ENCODE measurements at regions not wholly inside any gene's neighbourhood (a gene's known extent, or its start where the extent isn't known, plus 50 kb on each side); places are given as distances from the start of the nearest gene placed in this dataset.

DNA sequence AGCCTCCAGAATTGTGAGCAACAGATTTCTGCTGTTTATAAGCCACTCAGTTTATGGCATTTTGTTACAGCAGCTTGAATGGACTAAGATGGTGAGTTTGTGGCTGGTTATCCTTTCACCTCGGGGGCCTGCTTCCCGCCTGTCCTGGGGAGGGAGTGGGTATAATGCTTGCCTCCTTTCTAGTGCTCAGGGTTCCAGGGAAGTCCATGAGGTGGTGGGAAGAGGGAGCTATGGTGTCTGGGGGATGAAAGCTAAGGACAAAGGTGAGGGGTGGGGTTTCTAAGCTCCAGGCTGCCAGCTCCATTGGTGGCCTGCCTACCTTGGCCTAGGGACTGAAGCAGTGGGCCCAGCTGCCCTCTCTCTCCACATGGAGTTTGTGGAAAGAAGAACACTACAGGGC is 50.2 kb upstream of the SDK2 start:
- no peak for DNase-seq (ENCODE audit: low spot score)

DNA sequence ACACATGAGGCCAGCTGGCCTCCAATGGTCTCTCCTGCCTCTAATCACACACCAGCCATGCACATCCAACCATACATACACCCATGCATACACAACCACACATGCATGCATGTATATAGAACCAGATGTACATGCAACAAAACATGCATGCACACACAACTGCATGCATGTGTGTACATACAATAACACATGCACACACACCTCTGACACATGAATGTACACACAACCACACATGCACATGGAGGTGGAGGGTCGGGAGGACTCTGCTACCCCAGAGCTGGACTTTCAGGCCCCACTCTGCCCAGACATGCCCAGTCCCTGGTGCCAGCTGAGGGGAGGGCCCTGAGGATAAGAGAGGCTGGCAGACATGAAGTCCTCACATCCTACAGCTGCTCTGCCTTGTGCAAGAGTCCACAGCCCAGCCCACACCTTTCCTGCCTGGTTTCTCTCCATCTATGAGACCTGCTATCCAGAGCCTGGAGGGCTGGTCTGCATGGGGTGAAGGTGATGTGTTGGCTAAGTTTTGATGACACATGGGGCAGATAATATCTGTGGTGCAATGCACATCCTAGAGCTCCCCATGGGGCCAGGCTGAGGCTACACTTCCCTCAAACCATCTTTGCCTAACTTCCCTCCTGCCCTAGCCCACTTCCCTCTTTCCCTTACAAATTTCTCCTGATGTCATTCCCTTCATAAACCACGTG is 50.9 kb upstream of the SDK2 start:
- DNase-seq (ENCODE audit: low spot score), result no peak

DNA sequence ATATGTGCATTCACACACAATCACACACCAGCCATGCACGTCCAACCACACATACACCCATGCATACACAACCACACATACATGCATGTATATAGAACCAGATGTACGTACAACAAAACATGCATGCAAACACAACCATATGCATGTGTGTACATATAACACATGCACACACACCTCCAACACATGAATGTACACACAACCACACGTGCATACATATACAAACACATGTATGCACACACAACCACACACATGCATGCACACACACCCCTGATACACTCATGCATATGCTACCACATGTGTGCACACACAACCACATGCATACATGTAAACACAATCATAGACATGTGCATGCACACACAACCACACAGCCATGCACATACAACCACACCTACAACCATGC is 52.0 kb upstream of the SDK2 start:
- DNase-seq (ENCODE audit: low spot score), result no peak

DNA sequence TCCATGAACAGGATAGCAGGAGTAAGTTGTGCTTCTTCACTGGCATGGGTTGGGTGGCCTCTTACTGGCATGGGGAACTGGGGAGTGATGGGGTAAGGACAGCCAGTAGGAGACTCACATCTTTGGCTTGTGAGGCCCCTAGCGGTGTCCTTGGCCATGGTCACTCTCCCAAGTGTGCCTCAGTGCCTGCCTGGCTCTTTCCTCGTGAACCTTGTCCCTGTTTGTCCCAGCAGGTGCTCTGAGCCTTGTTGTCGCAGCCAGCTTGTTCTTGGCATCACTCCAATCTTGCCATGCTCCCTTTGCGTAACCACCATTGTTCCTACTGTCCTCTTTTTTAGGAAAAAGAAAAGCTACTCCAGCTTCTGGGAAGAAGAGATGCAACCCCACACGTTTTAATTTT is 53.6 kb upstream of the SDK2 start:
- no peak for DNase-seq (ENCODE audit: low spot score)

DNA sequence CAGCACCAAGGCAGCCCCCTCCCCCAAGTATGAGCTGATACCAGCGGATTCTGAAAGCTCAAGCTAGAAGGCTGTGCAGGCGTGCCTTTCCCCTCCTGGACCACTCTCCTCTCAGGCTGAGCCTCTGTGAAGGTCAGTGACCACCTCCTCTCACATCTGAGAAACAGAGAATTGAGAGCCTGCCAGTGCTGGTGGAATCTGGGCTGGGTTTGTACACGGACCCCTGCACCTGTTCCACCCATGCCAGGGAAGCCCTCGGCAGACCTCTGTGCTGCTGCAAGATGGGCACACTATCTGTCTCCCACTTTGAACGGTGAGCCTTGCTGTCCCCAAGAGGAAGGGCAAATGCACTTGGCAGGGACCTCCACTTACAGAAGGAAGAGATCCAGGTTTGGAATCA is 54.7 kb upstream of the SDK2 start:
- no peak for DNase-seq (ENCODE audit: low spot score)

DNA sequence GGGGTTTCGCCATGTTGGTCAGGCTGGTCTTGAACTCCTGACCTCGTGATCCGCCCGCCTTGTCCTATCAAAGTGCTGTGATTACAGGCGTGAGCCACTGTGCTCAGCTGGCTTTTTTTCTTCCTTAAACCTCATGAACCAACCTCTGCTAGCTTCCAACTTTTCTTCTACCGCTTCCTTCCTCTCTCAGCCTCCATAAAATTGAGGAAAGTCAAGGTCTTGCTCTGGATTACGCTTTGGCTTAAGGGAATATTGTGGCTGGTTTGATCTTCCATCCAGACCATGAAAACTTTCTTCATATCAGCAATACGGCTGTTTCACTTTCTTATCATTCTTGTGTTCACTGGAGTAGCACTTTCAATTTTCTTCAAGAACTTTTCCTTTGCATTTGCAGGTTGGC is 57.5 kb upstream of the SDK2 start:
- DNase-seq (ENCODE audit: low spot score), result no peak

DNA sequence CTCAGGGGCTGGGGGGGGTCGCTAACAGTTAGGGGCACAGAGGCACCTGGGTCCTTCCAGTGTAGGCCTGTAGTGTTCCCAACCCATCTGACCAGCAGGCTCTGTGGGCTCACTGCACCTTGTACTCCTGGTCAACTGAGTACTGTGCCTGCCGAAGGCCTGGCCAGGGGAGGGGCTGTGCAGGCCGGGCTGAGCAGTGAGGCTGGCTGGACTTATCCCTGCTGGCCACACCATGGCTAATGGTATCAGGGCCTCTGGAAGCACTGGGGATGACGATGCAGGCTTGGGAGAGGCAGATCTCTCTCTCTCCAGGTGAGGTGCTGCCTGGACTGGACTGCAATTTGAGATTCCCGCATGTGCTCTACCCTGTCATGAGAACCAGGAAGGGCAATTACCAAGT is 58.9 kb upstream of the SDK2 start:
- no peak for DNase-seq (ENCODE audit: low spot score)

DNA sequence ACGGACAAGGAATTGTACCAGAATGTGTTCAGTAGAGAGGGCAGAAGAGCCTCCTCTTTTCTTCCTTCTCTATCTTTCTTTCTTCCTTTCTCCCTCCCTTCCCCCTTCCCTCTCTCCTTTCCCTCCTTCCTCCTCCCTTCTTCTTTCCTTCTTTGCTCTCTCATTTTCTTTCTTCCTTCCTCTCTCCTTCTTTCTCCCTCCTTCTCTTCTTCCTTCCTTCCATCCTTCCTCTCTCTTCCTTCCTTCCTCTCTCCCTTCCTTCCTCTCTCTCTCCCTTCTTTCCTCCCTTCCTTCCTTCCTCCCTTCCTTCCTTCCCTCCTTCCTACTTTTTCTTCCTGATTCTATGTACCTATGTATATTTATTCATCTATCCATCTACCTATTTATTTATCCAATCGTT is 59.7 kb upstream of the SDK2 start:
- DNase-seq (ENCODE audit: low spot score), result no peak

DNA sequence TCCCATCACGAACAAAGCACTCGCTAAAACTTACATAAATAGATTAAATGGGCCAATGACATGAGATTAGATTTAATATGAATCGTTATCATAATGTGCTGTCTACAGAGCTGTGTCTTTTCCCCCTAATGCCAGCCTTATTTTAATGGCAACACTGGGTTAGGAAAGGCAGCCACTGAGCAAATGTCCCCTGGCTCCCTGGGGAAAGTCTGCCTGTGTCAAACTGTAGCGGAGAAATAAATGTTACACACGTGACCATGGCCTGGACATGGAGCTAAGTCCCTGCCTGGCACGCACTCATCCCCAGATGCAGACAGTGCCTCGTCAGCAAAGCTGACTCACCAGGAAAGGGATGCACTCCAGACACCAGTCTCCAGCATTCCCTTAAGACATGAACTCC is 61.3 kb upstream of the SDK2 start:
- DNase-seq (ENCODE audit: low spot score), result no peak

DNA sequence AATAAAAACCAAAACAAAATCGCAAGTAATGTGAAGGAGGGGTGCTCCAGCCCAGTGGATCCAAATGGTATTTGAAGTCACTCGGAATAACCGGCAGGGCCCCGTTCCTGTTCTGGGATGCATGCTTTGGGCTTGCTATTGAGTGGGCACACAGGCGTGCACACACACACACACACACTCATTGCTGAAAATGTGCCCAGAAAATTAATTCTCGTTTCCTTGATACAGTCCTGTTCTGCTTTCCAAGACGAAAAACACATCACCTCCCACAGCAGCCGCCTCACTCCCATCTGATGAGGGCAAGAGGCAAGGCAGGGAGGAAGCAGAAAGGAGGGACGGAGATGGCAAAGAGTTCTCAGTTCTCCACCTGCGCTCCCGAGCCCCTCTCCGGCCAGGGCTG is 62.2 kb upstream of the SDK2 start:
- no peak for DNase-seq (ENCODE audit: low spot score)

DNA sequence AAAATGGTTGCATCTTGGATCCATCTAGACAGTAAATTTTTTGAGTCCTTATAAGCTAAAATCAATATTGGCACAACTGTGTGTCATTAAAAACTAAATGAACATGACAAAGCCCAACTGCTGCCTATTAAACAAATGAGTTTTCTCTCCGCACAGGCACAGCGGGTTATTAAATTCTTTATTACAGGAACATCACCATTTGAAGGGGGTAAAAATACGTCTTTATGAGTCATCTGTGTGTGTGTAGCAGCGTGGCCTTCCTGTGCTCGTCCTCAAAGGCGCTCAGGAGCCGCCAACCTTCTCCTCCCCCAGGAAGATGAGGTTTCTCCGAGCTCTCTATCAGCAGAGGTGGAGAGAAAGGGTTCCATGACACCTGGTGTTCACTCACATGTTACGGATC is 62.6 kb upstream of the SDK2 start:
- DNase-seq (ENCODE audit: low spot score), result no peak

DNA sequence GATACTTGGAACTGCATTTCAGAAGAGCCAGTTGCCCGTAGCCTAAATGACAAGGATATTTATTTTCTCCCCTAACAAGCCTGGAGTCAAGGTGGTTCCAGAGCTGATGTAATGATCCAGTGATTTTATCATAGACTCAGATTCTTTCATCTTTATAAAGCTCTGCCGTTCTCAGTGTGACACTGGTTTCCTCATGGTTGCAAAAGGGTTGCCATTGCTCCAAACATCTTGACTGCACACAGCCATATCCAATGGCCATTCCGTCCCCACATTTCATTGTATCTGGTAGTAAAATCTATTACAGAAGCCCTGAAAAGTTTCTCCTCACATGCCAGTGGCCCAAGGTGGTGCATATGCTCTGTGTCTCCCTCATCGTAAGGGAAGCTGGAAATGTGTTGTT is 63.1 kb upstream of the SDK2 start:
- no peak for DNase-seq (ENCODE audit: low spot score)

DNA sequence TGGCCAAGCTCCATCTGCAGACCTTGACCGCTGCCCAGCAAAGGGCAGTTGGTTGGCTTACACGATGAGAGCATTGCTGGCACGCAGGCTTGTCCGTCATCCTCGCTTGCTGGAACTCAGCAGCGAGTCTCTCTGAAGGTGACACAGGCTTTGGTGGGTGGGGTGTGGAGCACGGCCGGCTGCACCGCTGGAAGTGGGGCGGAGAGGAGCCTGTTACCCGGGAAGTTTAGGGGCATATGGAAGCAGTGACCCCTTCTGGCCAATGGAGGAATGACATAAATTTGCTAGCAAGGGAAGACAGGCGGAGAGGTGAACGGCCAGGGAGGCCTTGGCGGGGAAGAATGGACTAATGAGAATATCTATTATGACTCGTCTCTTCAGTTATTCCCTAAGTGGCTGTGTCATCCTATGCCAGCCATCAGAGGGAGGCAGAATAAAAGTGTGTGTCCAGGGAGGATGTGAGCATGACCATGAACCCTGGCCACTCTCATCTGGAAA is 65.9 kb upstream of the SDK2 start:
- DNase-seq (ENCODE audit: low spot score), result peak; percentile 66

DNA sequence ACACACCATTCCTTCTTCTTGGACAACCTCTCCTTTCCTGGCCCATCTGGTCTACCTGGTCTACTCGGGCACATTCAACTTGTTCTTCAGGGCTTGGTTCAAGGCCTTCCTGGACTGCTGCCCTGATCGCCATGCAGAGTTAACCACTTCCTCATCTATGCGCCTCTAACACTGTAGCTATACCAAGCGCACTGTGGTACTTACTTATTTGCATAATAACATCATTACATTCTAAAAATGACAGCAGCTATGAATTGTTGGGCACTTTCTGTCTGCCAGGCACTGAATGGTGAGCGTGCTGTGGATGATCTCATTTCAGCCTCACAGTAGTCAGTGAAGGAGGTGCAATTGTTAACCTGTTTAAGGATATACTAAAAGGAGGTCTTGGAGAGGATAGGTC is 66.9 kb upstream of the SDK2 start:
- no peak for DNase-seq (ENCODE audit: low spot score)

DNA sequence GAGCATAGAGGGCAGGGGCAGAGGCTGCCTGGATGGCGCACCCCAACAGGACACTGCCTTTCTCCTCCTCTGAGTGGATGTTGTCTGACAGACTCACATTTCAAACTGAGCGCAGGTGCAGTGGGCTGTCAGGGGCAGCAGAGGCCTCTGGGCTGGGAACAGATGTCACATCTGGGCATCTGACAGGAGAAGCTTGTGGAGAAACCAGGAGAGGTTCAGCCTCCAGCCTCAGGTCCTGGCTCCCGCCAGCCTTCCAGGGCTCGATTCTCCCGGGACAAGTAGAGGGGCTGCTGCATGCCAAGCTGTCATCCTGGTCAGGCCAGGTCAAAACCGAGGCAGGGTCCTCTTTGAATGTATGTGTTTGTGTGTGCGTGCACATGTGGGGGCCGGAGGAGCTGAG is 67.7 kb upstream of the SDK2 start:
- no peak for DNase-seq (ENCODE audit: low spot score)

DNA sequence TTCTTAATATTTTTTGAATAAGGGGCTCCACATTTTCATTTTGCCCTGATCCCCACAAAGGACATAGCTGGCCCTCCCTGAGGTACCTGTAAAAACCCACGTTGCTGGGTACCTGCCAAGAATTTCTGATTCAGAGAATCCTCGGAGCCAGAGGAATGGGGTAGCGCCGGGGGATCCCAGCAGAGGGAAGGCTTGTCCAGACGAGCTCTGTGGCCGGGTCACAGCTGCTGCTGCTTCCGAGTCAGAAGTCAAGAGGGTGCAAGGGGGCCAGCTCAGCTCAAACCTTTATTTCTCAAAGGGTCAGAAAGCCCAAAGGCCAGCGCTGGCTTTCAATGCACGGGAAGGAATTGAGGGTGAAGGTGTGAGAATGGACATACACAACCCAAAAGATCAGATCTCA is 68.9 kb upstream of the SDK2 start:
- no peak for DNase-seq (ENCODE audit: low spot score)

DNA sequence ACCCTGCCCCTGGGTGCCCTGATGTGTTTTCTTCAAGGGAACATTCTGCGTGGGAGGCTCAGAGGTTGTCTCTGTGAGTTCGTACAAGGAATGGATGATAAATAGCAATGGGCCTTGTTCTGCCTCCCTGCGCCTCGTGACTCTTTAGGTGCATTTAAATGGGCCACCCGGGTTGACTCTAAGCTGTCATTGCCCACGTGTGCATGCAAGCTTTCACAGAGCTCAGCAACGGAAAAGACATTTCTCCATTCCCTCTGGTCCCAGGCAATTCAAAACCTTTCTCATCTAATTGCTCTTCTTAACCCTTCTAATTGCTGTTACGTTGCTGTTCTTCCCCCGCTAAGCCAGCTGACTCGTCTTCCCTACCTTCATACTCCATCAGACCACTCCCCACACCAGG is 71.5 kb upstream of the SDK2 start:
- DNase-seq (ENCODE audit: low spot score), result no peak

DNA sequence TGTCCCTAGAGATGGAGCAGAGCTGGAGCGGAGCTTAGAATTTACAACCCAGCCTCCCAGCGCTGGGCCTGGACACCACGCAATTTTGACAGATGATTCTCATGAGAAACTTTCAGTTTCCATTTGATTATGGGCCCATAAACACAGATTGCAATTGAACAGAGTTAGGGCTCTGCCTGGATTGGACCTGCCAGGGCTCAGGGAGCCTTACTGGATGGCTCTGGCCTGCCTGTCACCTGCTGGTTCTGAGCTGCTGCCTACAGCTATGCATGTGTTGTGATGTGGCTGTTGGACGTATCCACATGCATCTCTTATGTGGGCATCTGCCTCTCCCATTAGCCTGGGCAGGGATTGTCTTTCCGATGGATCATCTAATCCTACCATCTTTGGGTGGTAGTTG is 73.4 kb upstream of the SDK2 start:
- no peak for DNase-seq (ENCODE audit: low spot score)

DNA sequence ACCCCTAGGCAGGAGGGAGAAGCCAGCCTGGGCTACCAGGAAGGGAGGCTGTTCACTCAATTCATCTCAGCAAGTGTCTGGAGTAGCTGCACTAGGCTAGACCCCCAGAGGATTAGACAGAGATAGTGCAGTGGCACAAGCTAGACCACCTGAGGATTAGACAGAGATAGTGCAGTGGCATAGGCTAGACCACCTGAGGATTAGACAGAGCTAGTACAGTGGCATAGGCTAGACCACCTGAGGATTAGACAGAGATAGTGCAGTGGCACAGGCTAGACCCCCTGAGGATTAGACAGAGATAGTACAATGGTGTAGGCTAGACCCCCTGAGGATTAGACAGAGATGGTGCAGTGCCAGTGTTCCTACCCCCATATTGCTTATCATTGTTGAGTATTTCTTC is 74.1 kb upstream of the SDK2 start:
- DNase-seq (ENCODE audit: low spot score), result no peak

DNA sequence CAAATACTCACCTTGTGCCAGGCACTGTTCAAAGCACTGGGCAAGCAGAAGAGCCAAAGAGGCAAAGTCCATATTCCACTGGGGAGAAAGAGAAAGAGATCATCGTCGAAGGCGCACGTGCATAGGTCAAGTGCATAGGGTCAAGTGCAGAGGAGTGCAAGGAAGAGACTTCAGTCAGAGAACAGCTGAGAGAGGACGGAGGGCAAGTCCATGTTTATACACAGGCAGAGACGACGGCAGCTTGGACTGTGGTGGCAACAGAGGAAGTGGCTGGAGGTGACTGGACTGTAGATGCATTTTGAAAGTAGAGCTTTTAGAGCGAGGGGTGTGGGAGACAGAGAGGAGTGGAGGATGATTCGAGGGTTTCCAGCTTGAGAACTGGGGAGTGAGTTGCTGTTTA is 74.7 kb upstream of the SDK2 start:
- no peak for DNase-seq (ENCODE audit: low spot score)

DNA sequence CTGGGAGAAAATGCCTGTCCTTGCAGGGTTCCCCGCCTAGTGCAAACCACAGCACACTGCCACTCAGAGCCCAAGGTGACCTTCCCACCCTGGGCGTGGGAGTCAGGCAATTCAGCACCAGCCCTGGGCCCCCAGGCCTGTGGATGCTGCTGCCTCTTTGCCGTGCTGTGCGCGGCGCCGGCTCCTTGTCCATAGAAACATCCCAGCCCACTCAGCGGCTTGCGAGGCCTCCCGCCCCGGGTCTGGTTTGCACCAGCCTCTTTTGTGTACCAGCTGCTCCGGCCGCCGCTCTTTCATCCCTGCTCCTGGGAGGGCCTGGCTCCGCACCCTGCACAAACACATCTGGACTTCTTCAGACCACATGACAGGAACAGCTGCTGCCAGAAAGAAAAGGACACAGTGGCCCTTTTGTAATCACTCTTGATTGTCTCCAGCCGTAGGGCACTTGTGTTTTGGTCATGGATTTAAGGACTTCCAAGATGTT is 75.4 kb upstream of the SDK2 start:
- no peak for DNase-seq (ENCODE audit: low spot score)

DNA sequence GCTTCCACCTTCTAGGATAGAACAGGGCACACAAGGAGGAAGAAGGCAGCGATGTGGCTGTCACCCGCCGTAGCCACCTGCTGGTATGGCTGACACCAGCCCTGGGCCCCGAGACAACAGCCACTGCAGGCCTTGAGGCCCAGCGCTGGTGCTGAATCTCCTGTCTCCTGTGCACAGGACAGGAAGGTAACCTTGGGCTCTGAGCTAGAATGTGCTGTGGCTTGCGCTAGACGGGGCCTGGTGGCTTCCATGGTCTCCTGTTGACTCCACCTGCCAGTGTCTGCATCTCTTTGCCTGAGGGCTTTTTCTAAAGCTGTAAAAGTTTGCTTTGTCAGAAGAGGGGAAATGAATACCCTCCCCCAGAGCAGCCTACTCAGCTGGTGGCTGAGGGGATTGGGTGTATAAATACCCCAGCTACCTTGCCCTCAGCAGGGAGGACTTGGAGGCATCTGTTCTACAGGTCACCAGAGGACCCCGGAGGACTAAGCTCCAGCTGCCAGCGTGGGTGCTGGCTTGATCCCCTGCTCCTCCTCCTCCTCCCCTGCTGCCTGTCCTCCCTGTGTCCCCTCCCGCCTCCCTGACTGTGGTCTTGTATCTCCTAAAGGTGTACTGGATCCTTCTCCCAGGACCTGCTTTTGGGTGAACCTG is 76.1 kb upstream of the SDK2 start:
- no peak for DNase-seq (ENCODE audit: low spot score)

DNA sequence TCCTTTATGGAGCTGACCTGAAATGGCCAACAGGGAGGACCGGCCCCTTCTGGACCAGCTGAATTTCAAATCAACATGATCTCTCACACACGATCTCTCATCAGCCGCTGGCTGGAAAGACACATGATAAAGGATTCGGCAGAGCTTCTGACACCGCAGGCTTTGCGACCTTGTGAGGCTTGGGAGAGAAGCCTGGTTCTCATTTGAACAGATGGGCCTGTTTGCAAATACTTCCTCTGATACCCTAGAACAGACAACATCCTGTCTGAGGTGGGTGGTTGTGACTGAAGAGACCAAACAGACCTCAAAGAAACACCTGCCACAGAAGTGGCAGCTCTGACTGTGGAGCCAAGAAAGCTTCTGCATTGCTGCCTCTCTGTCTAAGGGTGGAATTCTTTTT is 77.9 kb upstream of the SDK2 start:
- no peak for DNase-seq (ENCODE audit: low spot score)

DNA sequence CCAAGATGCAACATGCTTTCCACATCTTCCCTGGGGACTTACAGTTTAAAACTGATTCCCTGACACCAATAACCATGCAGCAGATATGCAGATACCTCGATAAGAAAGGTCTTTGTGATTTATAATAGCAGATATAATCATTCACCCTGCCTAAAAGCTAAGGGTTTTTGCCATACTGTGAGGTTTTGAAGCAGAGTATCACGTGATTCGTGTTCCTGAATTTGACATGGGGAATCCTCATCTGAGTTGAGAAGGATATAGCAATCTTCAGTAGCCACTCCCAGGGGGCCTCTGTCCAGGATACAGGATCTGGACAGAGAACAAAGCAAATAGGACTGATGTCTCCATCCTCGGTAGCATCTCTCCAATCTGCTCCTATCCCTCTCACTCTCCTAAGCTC is 79.1 kb upstream of the SDK2 start:
- DNase-seq (ENCODE audit: low spot score), result no peak
